Suprapubic skin (tissue), 4 donors: ENCODE measurements at regions not wholly inside any gene's neighbourhood (a gene's known extent, or its start where the extent isn't known, plus 50 kb on each side); places are given as distances from the start of the nearest gene placed in this dataset.
A peak's percentile ranks its signal among the peaks of the same experiment; 100 is the strongest.

Experiments
- DNase-seq, 2 donors: peaks; one replicate each; pipeline ENCODE4 v3.0.0-alpha.2; 2019; ENCODE audit warnings: low spot score in 2 of 2
- H3K27ac ChIP-seq: fragments of 200-600 bp; sonication (generic); one replicate; pipeline ENCODE4 v1.5.1; 2019
- H3K27me3 ChIP-seq: fragments of 200-600 bp; sonication (generic); one replicate; pipeline ENCODE4 v1.5.1; 2019
- H3K36me3 ChIP-seq: fragments of 200-600 bp; sonication (generic); one replicate; pipeline ENCODE4 v1.5.1; 2019
- H3K4me1 ChIP-seq: fragments of 200-600 bp; sonication (generic); one replicate; pipeline ENCODE4 v1.5.1; 2019
- H3K4me3 ChIP-seq: fragments of 200-600 bp; sonication (generic); one replicate; pipeline ENCODE4 v1.5.1; 2019; ENCODE audit warnings: mild to moderate bottlenecking
- H3K9me3 ChIP-seq: fragments of 200-600 bp; sonication (generic); one replicate; pipeline ENCODE4 v1.5.1; 2019
- EP300 ChIP-seq: sonication (generic); formaldehyde crosslinking; IDR thresholded peaks from one replicate; pipeline ENCODE4 v1.6.1; 2017; ENCODE audit warnings: antibody characterized with exemption
- POLR2A ChIP-seq, 2 donors: fragments of 450-650 bp; IDR thresholded peaks; one replicate each; pipeline ENCODE4 v1.6.1; 2017; ENCODE audit warnings: antibody characterized with exemption in 2 of 2, mild to moderate bottlenecking in 2 of 2, moderate library complexity in 2 of 2
- POLR2AphosphoS5 ChIP-seq, 3 donors: sonication (generic); formaldehyde crosslinking; IDR thresholded peaks; one replicate each; pipeline ENCODE4 v1.6.1; 2017; ENCODE audit warnings: antibody characterized with exemption in 3 of 3
- whole genome bisulfite sequencing: methylation state at CpG from one replicate; pipeline ENCODE4 v1.1.5; 2018; 5-methylcytosine and 5-hydroxymethylcytosine counted together
- TF ChIP-seq, protein P1 (sequence below), 2 donors: fragments of 200-600 bp in 1 of 2; fragments of 450-650 bp in 1 of 2; sonication (generic) in 1 of 2; IDR thresholded peaks; one replicate each; pipeline ENCODE4 v1.5.1; 2016 to 2019; ENCODE audit warnings: antibody characterized with exemption in 2 of 2, mild to moderate bottlenecking in 1 of 2, moderate library complexity in 1 of 2

- no peaks in the 10 kb centered on the region for H3K4me1 ChIP-seq
- H3K27ac ChIP-seq: no peak overlapping the region
- no peak for DNase-seq
- TF ChIP-seq EP300 (no peak), POLR2A (IDR thresholded peaks at IDR 0.05) (no peak), POLR2AphosphoS5 (IDR thresholded peaks at IDR 0.05) (no peak)
- TF ChIP-seq, protein P1, sequence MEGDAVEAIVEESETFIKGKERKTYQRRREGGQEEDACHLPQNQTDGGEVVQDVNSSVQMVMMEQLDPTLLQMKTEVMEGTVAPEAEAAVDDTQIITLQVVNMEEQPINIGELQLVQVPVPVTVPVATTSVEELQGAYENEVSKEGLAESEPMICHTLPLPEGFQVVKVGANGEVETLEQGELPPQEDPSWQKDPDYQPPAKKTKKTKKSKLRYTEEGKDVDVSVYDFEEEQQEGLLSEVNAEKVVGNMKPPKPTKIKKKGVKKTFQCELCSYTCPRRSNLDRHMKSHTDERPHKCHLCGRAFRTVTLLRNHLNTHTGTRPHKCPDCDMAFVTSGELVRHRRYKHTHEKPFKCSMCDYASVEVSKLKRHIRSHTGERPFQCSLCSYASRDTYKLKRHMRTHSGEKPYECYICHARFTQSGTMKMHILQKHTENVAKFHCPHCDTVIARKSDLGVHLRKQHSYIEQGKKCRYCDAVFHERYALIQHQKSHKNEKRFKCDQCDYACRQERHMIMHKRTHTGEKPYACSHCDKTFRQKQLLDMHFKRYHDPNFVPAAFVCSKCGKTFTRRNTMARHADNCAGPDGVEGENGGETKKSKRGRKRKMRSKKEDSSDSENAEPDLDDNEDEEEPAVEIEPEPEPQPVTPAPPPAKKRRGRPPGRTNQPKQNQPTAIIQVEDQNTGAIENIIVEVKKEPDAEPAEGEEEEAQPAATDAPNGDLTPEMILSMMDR (IDR thresholded peaks at IDR 0.05): no peak
- WGBS: 78% methylated on average over 1 of the region's 1 CpG
- no peaks in the 10 kb centered on the region for H3K27me3 ChIP-seq
- H3K9me3 ChIP-seq: no peaks in the 10 kb centered on the region
- H3K36me3 ChIP-seq: no peaks in the 10 kb centered on the region
- H3K4me3 ChIP-seq: no peak overlapping the region
Observed at GRCh38 chr3:22228705-22229104, 477.7 kb upstream of the ZNF385D start.

GRCh38 chr3:22231061-22231460 lies 480.1 kb upstream of the ZNF385D start:
- no peak for TF ChIP-seq POLR2AphosphoS5 (IDR thresholded peaks at IDR 0.05)
- TF ChIP-seq, protein P1 (IDR thresholded peaks at IDR 0.05): no peak
- TF ChIP-seq EP300: no peak
- TF ChIP-seq POLR2A (IDR thresholded peaks at IDR 0.05): no peak
- Histone ChIP-seq H3K27ac (no peak overlapping the region), H3K4me1 (no peaks in the 10 kb centered on the region), H3K4me3 (no peak overlapping the region), H3K27me3 (no peaks in the 10 kb centered on the region), H3K36me3 (no peaks in the 10 kb centered on the region), H3K9me3 (no peaks in the 10 kb centered on the region)
- WGBS: 80% methylated on average over 1 of the region's 1 CpG
- peak in 1 of 2 donors; percentile 61 for DNase-seq

DNA sequence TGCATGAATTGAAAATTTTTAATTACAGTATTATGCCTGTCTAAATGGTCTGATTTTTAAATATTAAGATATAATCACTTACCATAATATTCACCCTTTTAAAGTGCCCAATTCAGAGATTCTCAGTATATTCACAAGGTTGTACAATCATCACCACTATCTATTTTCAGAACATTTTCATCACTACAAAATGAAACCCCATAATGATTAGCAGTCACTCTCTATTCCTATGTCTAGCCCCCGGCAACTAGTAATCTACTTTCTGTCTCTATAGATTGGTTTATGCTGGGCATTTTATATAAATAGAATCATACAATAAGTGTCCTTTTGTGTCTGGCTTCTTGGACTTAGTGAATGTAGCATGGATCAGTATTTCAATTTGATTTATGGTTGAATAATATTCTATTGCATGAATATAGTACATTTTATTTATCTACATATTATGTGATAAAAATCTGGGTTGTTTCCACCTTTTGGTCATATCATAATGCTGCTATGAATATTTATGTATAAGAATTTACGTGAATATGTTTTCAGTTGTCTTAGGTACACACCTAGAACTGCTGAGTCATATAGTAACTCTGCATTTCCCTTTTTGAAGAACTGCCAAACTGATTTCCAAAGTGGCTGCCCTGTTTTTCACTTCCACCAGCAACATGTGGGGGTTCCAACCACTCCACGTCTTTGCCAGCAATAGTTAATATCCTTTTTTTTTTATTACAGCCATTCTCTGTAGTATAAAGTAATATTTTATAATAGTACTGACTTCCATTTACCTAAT lies 485.7 kb upstream of the ZNF385D start:
- no peak for DNase-seq
- H3K9me3 ChIP-seq: no peaks in the 10 kb centered on the region
- no peak for TF ChIP-seq EP300
- no peaks in the 10 kb centered on the region for H3K27me3 ChIP-seq
- H3K4me3 ChIP-seq: no peak overlapping the region
- no peak overlapping the region for H3K27ac ChIP-seq
- WGBS: 62% methylated on average over 3 of the region's 3 CpGs
- no peaks in the 10 kb centered on the region for H3K4me1 ChIP-seq
- H3K36me3 ChIP-seq: no peaks in the 10 kb centered on the region

DNA sequence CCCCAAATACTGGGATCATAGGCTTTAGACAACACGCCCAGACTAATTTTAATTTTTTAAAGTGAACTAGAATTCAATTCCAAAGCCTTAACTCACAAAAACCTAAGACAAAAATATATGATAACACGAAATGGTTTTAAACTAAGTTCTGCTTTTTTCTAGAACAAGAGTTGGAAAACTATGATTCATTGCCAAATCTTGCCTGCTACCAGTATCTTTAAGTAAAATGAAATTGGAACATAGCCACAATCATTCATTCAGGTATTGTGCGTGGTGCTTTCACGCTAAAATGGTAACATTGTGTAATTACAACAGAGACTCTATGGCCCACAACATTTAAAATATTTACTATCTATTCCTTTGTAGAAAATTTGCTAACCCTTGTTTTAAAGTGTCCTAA lies 488.0 kb upstream of the ZNF385D start:
- Histone ChIP-seq H3K9me3 (no peaks in the 10 kb centered on the region), H3K4me3 (no peak overlapping the region), H3K36me3 (no peaks in the 10 kb centered on the region), H3K27me3 (no peaks in the 10 kb centered on the region), H3K4me1 (no peaks in the 10 kb centered on the region), H3K27ac (no peak overlapping the region)
- 61% methylated on average over 4 of the region's 4 CpGs for WGBS
- no peak for DNase-seq
- TF ChIP-seq POLR2A (IDR thresholded peaks at IDR 0.05) (no peak), EP300 (no peak), POLR2AphosphoS5 (IDR thresholded peaks at IDR 0.05) (no peak)
- TF ChIP-seq, protein P1 (IDR thresholded peaks at IDR 0.05): no peak

GRCh38 chr3:22241110-22241509 lies 490.1 kb upstream of the ZNF385D start:
- Histone ChIP-seq H3K36me3 (no peaks in the 10 kb centered on the region), H3K27ac (no peak overlapping the region), H3K9me3 (no peaks in the 10 kb centered on the region), H3K4me3 (no peak overlapping the region), H3K27me3 (no peaks in the 10 kb centered on the region), H3K4me1 (no peaks in the 10 kb centered on the region)
- no peak for DNase-seq
- 80% methylated on average over 2 of the region's 2 CpGs for WGBS
- TF ChIP-seq, protein P1 (IDR thresholded peaks at IDR 0.05): no peak
- no peak for TF ChIP-seq EP300
- TF ChIP-seq POLR2AphosphoS5 (IDR thresholded peaks at IDR 0.05): no peak
- no peak for TF ChIP-seq POLR2A (IDR thresholded peaks at IDR 0.05)
